Activated CD4-positive, alpha-beta T cell treated with anti-CD3 and anti-CD28 coated beads, Interleukin-2, amount 50 U/mL, for 24 hours (primary cell): ENCODE measurements at regions not wholly inside any gene's neighbourhood (a gene's known extent, or its start where the extent isn't known, plus 50 kb on each side); places are given as distances from the start of the nearest gene placed in this dataset.

Source experiments
- DNase-seq, 2 donors: peaks; one replicate each; pipeline ENCODE4 v3.0.0-alpha.2; 2020; ENCODE audit warnings: low read depth in 1 of 2, low spot score in 1 of 2

DNA sequence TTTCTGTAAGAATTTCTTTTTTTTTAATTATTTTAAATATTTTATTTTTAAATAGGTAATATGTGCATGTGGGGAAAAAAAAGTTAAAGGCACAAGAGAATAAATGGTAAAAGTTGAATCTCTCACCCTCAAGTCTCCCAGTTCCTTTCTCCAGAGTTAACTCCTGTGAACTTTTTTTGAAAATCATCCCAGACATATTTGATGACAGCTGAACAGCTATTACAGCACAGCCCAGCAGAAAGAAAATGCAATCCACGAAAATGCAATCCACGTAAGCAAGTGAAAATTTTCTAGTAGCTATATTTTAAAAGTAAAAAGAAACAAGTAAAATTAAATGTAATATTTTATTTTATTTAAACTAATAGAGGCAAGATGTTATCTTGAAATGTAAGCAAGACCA, 310.0 kb upstream of the RUNX1 start:
- no peak for DNase-seq

DNA sequence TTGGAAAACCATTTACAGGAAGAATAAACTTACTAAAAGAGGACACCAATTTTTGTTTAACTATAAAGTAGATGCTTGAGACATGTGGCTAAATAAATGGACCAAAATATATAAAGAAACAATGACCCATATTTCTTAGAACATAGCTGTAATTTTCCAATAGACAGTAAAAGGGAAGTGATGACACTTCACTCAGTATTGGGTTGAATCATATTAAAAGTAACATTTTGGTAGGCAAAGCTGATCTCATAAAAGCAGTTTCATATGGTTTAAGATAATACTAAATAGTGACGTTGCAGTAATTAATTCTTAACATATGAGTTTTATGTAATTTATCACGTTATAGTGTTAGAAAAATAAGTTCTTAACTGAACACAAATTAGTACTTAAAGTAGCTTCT, 308.9 kb upstream of the RUNX1 start:
- DNase-seq: no peak

DNA sequence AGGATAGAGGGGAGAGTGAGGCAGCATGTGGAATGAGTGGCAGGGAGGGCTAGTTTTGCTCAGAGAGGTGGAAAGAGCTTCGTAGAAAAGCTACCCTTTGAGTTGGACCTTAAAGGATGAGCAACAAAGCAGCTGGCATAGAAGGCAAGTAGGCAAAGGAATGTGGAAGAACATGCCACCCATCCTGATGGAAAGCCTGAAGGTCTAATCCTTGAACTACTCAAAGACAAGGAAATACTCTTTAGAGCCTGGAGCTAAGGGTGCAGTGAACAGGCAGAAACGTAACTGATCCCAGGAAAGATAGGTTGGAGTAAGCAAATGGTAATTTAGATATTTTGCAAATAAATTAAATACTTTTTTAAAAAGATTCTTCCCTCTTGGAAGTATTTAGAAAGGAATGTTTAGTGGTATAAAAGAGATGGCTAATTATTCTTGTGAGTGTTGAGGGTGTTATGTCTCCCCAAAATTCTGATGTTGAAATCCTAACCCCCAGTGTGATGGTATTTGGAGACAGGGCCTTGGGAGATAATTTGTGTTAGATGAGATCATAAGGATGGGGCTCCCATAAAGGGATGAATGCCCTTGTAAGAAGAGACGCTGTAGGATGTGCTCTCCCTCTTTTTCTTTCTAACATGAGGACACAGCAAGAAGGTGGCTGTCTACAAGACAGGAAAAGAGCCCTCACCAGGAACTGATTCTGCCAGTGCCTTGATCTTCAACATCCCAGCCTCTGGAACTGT, 308.1 kb upstream of the RUNX1 start:
- DNase-seq: no peak

DNA sequence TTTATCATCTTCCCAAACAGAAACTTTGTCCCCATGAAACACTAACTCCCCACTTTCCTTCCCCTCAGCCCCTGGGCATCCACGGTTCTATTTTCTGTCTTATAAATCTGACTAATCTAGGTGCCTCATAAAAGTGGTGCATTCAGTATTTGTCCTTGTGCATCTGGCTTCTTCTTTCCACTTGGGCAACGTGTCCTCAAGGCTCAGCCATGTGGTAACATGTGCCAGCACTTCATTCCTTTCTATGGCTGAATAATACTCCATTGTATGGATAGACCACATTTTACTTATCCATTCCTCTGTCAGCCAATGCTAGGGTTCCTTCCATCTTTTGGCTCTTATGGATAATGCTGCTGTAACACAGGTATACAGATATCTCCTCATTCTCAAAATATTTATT, 305.0 kb upstream of the RUNX1 start:
- DNase-seq: no peak

DNA sequence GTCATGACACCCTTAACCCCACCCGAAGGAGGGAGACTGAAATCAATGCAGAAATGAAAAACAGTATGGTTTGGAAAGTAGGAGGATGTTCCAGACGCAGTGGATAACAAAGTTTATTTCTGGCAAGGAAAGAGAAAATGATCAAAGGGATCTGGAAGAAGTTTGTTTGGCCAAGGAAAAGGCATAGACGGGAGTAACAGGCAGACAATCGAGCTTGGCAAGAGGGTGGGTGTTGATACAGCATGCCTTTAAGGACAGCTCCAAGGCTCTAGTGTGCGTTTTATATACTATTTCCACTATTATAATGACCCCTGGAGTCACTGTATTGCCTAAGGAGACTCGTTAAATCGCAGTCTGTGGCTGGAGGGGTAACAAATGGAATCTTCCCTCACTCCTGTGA, 303.7 kb upstream of the RUNX1 start:
- no peak for DNase-seq

DNA sequence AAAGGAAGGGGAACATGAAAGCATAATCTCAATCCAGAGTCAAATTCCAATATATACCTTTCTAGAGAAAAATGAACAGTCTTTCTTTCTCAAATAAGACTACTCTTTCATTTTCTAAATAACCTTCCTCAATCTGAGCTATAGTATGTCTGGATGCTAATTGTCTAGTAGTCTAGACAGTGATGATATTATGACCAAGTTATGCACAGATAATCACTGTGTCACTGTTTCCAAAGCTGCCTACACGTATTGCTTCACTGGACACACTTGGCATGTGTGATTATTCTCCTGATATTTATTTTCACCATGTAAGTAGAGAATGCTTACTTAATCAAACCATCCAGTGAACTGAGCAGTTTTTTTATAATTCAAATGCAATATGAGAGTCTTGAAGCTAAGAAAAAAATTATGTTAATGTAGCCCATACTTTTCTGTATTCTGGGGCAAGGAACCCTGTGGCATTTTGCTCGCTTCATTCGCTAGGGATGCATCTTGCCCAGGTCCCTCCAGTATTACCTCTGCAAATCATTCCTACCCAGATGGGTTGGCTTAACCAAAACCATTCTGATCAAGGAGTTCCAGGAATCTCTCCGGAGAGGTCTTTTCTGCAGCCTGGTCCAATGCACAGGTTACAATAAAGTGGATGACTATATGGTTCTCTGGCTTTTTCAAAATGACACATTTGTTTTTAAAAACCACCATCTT, 303.1 kb upstream of the RUNX1 start:
- DNase-seq: peak in 1 of 2 donors; percentile 27

DNA sequence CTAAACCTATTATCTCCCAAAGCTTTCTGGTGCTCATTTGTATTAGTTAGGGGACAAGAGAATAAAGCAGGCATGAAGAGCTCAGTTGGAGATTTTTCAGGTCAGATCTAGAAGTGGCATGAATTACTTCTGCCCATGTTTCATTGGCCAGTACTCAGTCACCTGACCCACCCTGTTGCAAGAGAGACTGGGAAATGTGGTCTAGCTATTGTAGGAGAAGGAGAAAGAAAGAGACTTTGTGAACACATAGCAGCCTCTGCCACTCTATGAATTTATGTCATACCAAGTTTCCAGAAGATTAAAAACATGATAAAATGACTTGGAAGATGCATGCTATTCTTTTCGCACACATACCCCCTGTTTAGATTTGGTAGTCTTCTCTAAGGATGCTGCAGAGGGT, 302.3 kb upstream of the RUNX1 start:
- no peak for DNase-seq

DNA sequence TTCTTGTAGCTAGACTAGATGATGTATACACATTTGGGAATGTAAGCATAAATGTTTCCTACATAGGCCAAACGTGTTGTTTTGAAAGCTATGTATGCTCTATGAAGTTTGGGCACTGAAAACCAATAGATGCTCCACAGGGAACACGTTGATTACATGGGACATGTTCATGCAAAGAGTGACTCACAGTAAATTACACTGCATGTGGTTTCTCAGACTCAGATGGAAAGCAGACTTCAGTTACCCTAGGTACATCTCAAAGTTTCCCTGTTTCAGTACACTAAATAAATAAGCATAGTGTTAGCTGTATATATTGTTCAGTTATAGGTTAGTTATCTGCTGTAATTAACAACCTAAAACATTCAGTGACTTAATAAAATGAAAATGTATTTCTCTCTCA, 301.9 kb upstream of the RUNX1 start:
- DNase-seq: peak in 1 of 2 donors; percentile 26

DNA sequence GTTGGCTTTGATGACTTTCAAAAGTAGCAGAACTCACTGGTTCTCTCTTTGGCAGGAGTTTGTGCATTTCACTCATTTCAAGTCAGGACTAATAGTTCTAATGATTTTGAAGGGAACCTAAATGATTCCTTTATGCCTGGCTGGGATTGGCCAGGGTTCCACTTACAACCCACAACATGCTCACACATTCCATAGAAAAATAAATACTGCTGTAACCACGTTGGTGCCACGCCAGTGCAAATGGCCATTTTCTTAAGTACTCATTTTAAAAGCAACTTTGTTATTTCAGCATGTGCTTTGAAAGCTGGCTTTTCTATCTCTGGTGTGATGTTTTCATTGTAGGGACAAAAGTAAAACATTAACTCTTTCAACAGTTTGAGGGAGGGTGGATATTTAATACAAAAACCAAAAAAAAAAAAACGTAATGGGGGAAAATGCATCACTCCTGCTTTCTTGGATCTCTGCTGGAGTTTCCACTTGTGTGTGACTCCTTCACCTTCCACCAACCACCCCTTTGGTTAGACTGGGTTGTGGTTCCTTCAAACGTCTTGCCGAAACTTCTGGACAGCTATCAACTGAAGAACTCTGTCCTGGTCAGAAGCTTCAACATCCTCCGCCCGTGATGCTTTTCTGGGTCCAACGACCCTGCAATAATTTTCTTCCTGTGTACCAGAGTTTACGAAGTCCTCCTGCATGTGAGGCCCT, 300.4 kb upstream of the RUNX1 start:
- DNase-seq: no peak

DNA sequence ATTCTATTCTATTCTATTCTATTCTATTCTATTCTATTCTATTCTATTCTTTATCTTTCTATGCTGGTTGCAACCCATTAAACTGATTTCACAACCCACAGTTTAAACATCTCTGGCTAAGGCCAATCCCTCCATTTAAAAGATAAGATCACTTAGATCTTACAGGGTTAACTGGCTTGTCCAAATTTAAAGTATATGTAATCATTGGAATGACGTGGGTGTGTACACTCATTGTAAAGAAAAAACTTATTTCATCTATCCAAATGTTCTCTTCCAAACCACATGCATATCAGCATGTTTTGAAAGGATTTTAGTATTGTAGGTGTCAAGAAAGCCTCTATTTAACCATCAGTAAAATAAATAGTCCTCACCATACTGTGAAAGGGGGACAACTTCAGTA, 299.6 kb upstream of the RUNX1 start:
- no peak for DNase-seq

DNA sequence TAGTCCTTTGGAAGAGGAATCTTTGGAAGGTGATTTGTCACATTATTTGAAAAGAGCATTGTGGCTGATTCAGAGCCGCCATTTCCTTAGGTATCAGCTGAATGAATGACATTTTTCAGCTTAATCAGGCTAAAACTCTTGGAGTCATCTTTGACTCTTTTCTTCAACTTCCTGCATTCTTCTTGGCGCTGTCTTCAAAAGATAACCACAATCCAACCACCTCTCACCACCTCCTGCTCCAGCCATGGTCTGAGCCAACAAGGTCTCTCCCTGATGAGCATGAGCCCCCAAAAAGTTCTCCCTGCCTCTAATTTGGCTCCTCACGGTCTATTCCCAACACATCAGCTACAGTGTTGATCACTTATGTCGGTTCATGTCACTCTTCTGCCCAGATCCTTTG, 297.6 kb upstream of the RUNX1 start:
- no peak for DNase-seq

DNA sequence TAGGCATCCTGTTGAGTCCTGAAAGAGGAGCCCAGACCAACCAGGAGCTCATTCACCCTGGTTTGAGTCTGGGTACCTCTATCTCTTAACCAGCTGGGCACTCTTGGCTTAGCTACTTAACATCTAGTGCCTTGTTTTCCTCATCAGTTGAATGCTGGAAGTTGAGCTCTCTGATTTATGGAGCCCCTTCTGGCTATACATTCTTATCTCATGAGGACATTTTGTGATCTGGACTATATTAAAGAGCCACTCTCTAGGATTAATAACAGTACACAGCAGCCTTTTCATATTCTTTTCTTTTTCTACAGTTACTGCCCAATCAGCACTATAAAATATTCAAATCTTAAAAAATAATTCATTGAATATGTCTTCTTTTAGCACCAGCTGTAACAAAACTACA, 296.9 kb upstream of the RUNX1 start:
- DNase-seq: no peak

DNA sequence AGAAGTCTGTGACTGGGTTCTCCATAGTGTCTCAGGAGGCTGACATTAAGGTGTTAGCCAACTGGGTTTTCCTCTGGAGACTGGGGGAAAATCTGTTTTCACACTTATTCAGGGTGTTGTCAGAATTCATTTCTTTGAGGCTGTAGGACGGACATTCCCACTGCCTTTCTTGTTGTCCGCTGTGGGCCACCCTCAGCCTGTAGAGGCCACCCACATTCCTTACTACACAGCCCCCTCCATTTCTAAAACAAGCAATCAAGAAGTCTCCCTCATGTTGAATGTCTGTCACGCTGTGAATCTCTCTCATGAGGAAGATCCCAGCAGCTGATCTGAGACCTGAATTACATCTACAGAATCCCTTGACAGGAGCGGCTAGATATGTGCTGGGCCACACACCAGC, 295.5 kb upstream of the RUNX1 start:
- DNase-seq: no peak

DNA sequence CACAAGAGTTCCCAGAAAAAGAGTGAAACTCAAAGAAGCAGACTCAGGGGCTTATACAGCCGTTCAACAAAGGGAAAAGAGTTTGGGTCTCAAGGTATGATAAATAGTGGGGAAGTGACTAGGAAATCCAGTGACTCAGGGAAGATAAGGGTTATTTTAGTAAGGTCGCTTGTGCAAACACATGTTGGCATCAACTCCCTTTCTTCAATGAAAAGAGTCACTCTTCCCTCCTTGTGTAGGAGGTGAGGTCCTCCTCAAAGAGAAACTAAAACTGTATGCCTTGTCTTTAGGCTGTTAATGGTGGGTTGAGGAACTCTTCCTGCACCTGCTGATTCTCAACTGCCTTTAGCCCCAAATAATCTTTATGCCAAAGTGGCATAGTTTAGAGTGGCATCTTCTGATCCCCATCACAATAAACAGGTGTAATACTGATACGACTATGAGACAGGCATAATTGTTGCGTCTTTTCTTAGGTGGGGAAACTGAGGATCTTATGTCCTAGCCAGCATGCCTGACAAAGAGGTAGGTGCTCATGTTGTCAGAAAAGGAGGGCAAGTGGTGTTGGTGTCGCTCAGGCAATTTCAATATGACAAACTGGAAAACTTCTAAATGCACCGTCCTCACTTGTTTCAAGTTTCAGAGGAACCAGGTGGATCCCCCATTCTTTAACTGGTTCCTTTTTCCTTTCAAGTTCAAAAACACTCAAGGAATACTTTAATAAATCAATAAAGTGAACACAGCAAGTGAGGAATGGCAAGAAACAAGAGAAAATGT, 294.1 kb upstream of the RUNX1 start:
- DNase-seq: peak in 1 of 2 donors; percentile 16

DNA sequence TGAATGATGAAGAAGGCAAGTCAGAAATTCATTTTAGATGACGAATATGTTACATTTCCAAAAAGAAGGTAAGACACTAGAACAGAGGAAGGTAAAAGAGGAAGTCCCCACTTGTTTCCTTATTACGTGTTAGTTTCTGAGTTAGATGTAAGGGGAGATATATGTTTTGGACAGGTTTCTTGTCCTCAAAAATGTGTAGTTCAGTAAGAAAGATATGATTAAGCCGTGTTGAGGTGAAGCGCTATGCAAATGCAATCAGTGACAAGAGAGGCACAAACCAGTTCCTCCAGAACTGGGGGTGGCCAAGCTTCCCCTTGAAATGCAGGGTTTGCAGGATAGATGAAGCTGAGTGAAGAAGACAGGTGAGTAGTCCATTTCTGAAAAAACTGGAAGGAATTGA, 293.3 kb upstream of the RUNX1 start:
- DNase-seq: peak in 1 of 2 donors; percentile 4

DNA sequence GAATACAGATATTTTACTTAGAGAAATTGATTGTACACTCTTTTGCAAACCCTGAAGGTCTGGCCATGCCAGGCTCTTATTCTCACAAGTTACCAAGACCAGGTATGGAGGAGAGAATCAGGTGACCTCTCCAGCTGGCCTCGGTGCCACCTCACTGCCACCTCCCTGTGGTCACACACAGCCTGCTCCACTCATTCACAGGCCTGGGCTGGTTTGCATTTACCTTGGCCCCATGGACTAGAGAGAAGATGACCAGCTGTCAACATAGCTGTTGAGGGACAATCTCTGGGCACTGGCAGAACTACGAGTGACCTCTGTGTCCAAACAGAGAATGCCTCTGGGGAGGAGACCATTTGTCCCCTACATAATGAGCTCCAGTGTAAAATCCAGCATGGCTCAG, 291.2 kb upstream of the RUNX1 start:
- no peak for DNase-seq

DNA sequence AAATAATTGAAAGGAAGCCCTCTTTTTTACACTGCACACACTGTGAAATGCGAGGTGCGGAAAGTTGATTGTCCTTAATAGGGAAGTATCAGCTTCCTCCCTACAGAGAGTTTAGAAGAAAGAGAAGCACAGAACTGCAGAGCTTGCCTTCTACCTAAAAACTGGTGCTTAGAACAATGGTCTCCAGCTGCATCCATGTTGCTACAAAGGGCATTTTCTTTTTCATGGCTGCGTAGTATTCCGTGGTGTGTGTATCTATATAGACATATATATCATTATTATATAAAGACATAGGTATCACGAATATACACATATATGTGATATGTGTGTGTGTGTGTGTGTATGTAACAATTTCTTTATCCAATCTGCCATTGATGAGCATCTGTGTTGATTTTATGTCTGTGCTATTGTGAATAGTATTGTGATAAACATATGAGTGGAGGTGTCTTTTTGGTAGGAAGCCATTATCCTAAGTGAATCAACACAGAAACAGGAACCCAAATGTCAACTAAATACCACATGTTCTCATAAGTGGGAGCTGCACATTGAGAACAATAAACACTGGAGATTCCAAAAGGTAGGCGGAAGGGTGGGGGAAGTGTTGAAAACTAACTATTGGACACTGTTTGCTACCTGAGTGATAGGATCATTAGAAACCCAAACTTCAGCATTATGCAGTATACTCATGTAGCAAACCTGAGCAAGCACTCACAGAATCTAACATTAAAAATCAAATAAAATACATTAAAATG, 290.0 kb upstream of the RUNX1 start:
- DNase-seq: no peak

DNA sequence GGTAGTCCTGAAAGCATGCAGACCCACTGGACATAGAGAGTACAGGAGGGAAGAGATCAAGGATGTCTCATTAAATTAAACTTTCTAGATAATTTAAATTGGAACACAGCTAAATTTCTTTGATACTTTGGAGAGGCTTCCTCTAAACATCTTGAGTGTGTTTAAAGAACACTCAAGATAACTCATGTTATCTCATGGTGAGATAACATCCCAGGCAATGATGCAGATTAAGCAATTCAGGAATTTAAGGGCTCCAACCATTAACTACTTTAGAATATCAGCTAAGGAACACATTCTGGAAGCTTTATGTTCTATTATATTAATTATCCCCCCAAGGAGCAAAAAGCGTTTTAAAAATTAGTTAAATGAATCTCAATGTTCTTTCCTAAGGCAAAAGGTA, 289.2 kb upstream of the RUNX1 start:
- no peak for DNase-seq

DNA sequence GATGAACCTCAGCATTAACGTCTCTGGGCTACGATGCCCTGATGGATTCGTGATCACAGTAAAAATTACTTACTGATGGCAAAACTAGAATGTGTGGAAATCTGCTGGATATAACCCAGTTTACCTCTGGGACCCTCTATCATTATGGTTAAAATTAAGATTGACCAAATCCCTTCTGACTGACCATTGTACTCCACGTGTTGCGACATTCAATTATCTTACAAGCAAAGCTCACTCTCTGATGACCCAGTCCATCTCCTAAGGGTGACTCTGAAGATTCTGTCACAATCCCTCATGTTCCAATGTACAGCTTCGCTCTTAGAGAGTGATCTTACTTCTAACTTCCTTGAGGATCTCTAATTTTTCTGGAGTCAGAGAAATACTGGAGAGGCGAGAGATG, 288.5 kb upstream of the RUNX1 start:
- DNase-seq: no peak

DNA sequence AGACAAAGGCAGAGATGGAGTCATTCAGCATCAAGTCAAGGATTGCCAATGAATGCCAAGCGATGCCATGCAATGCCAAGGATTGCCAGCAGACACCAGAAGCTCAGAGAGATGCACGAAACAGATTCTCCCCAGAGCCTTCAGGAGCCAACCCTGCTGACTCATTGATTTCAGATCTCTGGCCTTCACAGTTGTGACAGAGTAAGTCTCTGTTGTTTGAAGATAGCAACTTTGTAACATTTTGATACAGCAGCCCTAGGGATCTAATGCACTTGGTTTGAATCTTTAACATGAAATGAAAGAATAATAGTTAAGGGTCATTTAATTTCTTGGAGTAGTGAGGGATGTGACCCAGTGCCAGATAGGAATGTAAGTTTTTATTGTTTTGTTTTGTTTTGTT, 287.4 kb upstream of the RUNX1 start:
- peak in 1 of 2 donors; percentile 24 for DNase-seq

DNA sequence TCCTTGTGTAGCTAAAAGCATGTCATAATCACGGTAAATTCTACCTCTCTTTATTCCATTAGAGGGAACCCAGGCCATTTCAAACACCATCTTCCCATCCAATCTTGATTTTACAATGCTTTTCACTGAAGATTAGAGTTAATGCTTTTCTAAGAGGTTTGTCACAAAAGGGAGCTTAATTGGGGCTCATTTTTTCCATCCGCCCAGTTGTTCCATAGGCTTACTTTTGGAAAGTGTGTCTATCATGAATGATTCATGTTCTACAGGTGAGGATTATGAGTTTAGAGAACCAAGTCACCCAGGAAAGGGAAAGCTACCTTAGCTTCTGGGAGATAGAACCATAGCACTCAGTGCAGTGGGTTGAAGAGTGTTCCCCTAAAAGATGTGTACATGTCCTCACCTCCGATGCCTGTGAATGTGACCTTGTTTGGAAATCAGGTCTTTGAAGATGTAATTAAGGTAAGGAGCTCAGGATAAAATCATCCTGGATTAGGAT, 286.9 kb upstream of the RUNX1 start:
- DNase-seq: peak in 1 of 2 donors; percentile 39
